ENCODE measurements at regions not wholly inside any gene's neighbourhood (a gene's known extent, or its start where the extent isn't known, plus 50 kb on each side); places are given as distances from the start of the nearest gene placed in this dataset.
A peak's percentile ranks its signal among the peaks of the same experiment; 100 is the strongest.

- H3K4me3 ChIP-seq: no peak overlapping the region
- 0 out of 2 replicates have a peak, but pooled peaks cover 3% of the 10 kb centered on the region for H3K9me3 ChIP-seq
- no peak for DNase-seq (ENCODE audit: low spot score in 2 of 2)
- no peaks in the 10 kb centered on the region for H3K4me1 ChIP-seq
- in situ Hi-C loops (cut with MboI; ENCODE audit: low sequenced_read_pairs): no loop called here
- H3K27me3 ChIP-seq (ENCODE audit: low read depth): no peaks in the 10 kb centered on the region; the same call in 1 of the 2 replicates
- no peaks in the 10 kb centered on the region for H3K36me3 ChIP-seq (replicated peaks)
Measured at GRCh38 chr10:98332623-98333269, 64.8 kb upstream of the LOXL4 start.

- H3K36me3 ChIP-seq (replicated peaks): no peaks in the 10 kb centered on the region
- peak in 1 of 2 experiments; percentile 36 for DNase-seq (ENCODE audit: low spot score in 2 of 2)
- H3K4me1 ChIP-seq: no peaks in the 10 kb centered on the region
- 0 out of 2 replicates have a peak, but pooled peaks cover 3% of the 10 kb centered on the region for H3K9me3 ChIP-seq
- H3K4me3 ChIP-seq: no peak overlapping the region
- H3K27me3 ChIP-seq (ENCODE audit: low read depth): no peaks in the 10 kb centered on the region
- in situ Hi-C loops (cut with MboI; ENCODE audit: low sequenced_read_pairs): no loop called here
Measured at GRCh38 chr10:98331885-98332284, 63.9 kb upstream of the LOXL4 start.

GRCh38 chr10:98330987-98331386 is 63.0 kb upstream of the LOXL4 start:
- no peak overlapping the region for H3K4me3 ChIP-seq
- H3K27me3 ChIP-seq (ENCODE audit: low read depth): no peaks in the 10 kb centered on the region
- in situ Hi-C loops (cut with MboI; ENCODE audit: low sequenced_read_pairs): no loop called here
- DNase-seq (ENCODE audit: low spot score in 2 of 2): no peak
- H3K4me1 ChIP-seq: no peaks in the 10 kb centered on the region
- 0 out of 2 replicates have a peak, but pooled peaks cover 3% of the 10 kb centered on the region for H3K9me3 ChIP-seq
- H3K36me3 ChIP-seq (replicated peaks): no peaks in the 10 kb centered on the region

GRCh38 chr10:98328640-98329039 is 60.6 kb upstream of the LOXL4 start:
- in situ Hi-C loops (cut with MboI; ENCODE audit: low sequenced_read_pairs): no loop called here
- 0 out of 2 replicates have a peak, but pooled peaks cover 3% of the 10 kb centered on the region for H3K9me3 ChIP-seq
- H3K4me3 ChIP-seq: no peak overlapping the region
- H3K27me3 ChIP-seq (ENCODE audit: low read depth): no peaks in the 10 kb centered on the region
- DNase-seq (ENCODE audit: low spot score in 2 of 2): no peak
- no peaks in the 10 kb centered on the region for H3K4me1 ChIP-seq
- no peaks in the 10 kb centered on the region for H3K36me3 ChIP-seq (replicated peaks)

DNA sequence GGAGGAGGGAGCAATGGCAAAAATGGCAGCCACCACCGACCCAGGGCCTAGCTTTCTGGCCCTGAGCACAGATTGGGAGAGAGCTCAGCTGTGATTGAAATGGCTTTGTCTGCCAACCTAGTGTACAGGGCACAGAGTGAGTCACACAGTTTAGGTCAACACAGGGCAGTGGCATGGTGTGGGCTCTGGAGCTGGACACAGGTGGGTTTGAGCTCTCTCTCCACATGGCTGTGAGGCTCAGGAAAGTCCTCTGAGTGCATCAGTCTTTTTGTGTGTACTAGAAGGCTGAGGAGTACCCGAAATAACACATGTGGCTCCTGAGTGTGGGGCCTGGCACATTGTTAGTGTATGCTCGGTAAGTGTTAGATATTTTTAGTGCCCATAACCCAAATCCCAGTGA is 60.2 kb upstream of the LOXL4 start:
- Histone ChIP-seq H3K4me1 (no peaks in the 10 kb centered on the region), H3K36me3 (replicated peaks) (no peaks in the 10 kb centered on the region), H3K27me3 (ENCODE audit: low read depth) (no peaks in the 10 kb centered on the region), H3K4me3 (no peak overlapping the region), H3K9me3 (0 out of 2 replicates have a peak, but pooled peaks cover 3% of the 10 kb centered on the region)
- in situ Hi-C loops (cut with MboI; ENCODE audit: low sequenced_read_pairs): no loop called here
- DNase-seq (ENCODE audit: low spot score in 2 of 2): no peak

- no peaks in the 10 kb centered on the region for H3K36me3 ChIP-seq (replicated peaks)
- no peak overlapping the region for H3K4me3 ChIP-seq
- H3K27me3 ChIP-seq (ENCODE audit: low read depth): no peaks in the 10 kb centered on the region
- H3K9me3 ChIP-seq: 0 out of 2 replicates have a peak, but pooled peaks cover 3% of the 10 kb centered on the region
- no peak for DNase-seq (ENCODE audit: low spot score in 2 of 2)
- in situ Hi-C loops (cut with MboI; ENCODE audit: low sequenced_read_pairs): no loop called here
- no peaks in the 10 kb centered on the region for H3K4me1 ChIP-seq
Measured at GRCh38 chr10:98326621-98327027, 58.6 kb upstream of the LOXL4 start.

GRCh38 chr10:98323221-98324164 is 55.5 kb upstream of the LOXL4 start:
- H3K27me3 ChIP-seq (ENCODE audit: low read depth): no peaks in the 10 kb centered on the region
- H3K4me1 ChIP-seq: no peaks in the 10 kb centered on the region
- no peak overlapping the region for H3K4me3 ChIP-seq
- no peak for DNase-seq (ENCODE audit: low spot score in 2 of 2)
- no peaks in the 10 kb centered on the region for H3K36me3 ChIP-seq (replicated peaks)
- in situ Hi-C loops (cut with MboI; ENCODE audit: low sequenced_read_pairs): no loop called here
- H3K9me3 ChIP-seq: 0 out of 2 replicates have a peak, but pooled peaks cover under 1% of the 10 kb centered on the region

DNA sequence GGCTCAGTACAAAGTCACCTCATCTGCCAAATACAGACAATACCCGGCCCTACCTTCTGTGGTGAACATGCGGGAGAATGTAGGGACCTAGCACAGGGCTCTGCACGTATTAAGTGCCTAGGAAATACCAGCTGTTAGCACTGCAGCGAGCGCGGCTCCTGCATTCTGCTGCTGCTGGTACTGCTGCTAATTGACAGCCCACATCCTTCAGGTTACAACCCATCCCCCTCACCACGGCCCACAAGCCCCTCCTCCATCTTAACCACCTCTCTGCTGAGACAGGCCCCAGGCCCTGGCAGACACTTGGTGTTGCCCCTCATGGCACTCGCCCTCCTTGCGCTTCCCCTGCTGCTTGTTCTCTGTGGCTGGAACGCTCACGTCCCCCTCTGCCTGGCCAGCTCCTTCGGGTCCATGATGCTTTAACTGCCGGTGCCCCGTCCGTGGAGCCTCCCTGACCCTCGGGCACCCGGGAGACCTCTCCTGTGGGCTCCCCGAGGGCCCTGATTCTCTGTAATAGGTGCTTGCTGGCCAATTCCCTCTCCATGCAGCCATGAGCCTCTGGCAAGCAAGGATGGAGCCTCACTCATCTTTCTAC is 53.3 kb upstream of the LOXL4 start:
- Histone ChIP-seq H3K27me3 (ENCODE audit: low read depth) (no peaks in the 10 kb centered on the region), H3K36me3 (replicated peaks) (no peaks in the 10 kb centered on the region), H3K4me3 (no peak overlapping the region), H3K4me1 (no peaks in the 10 kb centered on the region), H3K9me3 (no peaks in the 10 kb centered on the region)
- DNase-seq (ENCODE audit: low spot score in 2 of 2): no peak
- in situ Hi-C loops (cut with MboI; ENCODE audit: low sequenced_read_pairs): no loop called here

DNA sequence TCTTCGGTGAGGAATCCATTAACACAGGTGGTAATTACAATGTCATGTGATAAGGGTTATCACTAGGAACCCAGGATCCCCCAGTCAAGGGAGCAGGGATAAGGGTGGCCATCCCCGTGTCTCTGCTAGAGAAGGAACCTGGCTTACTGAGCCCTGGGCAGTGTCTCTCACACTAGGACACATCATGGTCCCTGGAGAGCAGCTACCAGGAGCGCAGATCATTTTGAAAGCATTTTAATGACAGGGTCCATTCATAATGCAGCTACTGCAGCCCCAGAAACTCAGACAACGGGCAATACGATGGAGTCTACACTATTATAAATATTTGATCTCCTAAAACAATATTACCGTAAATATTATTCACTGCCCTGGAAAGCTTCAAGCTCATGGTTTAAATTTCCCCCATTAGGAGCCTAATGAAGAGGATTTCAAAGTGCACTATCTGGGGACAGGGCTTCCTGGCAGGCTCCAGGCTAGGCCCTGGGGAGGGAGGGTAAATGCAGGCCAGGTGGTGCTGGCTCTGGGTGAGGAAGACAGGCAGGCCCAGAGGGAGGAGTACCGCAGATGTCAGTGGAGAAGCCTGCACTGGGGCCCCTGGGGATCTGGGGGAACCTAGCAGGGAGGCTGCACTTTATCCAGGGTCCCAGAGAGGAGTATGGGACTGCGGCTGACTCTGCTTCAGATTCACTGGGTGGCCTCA is 52.6 kb upstream of the LOXL4 start:
- in situ Hi-C loops (cut with MboI; ENCODE audit: low sequenced_read_pairs): no loop called here
- no peak for DNase-seq (ENCODE audit: low spot score in 2 of 2)
- H3K9me3 ChIP-seq: no peaks in the 10 kb centered on the region
- no peaks in the 10 kb centered on the region for H3K4me1 ChIP-seq
- H3K36me3 ChIP-seq (replicated peaks): no peaks in the 10 kb centered on the region
- H3K4me3 ChIP-seq: no peak overlapping the region
- H3K27me3 ChIP-seq (ENCODE audit: low read depth): no peaks in the 10 kb centered on the region

DNA sequence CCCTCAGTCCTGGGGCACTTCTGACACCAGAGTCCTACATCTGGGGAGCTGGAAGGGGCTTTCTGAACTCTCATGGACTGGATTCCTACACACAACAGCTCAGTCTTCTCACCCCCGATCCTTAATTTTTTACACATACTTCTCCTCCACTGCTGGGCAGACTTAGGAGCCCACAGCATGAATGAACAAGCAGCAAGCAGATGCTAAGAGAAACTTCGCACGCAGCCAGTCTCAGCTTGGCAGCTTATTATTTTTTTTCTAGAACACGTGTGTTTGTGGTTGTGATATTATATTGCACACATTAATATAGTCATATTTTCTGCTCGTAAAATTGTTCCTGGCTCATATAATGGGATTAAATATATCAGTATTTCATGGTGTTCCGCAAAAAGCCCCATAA is 50.9 kb upstream of the LOXL4 start:
- Histone ChIP-seq H3K36me3 (replicated peaks) (no peaks in the 10 kb centered on the region), H3K27me3 (ENCODE audit: low read depth) (no peaks in the 10 kb centered on the region), H3K4me3 (no peak overlapping the region), H3K9me3 (no peaks in the 10 kb centered on the region), H3K4me1 (no peaks in the 10 kb centered on the region)
- no peak for DNase-seq (ENCODE audit: low spot score in 2 of 2)
- in situ Hi-C loops (cut with MboI; ENCODE audit: low sequenced_read_pairs): no loop called here
